H9 (cell line): ENCODE measurements at regions not wholly inside any gene's neighbourhood (a gene's known extent, or its start where the extent isn't known, plus 50 kb on each side); places are given as distances from the start of the nearest gene placed in this dataset.

Source experiments
- DNase-seq: peaks from one replicate; pipeline ENCODE4 v3.0.0-alpha.2; 2017
- H2AFZ ChIP-seq: one replicate; pipeline ENCODE4 v1.6.1; 2013; ENCODE audit warnings: mild to moderate bottlenecking, low read length, control low read depth, moderate library complexity
- H2AK5ac ChIP-seq: 2 replicates; pipeline ENCODE4 v1.6.1; 2013; ENCODE audit warnings: low read length, control low read depth, mixed read lengths; ENCODE audit not compliant: insufficient read length
- H2BK120ac ChIP-seq: one replicate; pipeline ENCODE4 v1.6.1; 2013; ENCODE audit warnings: low read depth, mild to moderate bottlenecking, low read length, control low read depth, inconsistent platforms; ENCODE audit not compliant: poor library complexity, severe bottlenecking
- H2BK12ac ChIP-seq: 2 replicates; pipeline ENCODE4 v1.6.1; 2013; ENCODE audit warnings: low read length, control low read depth, mixed read lengths, low read depth; ENCODE audit not compliant: insufficient read length
- H2BK15ac ChIP-seq: 2 replicates; pipeline ENCODE4 v1.6.1; 2013; ENCODE audit warnings: low read depth, low read length, control low read depth
- H2BK20ac ChIP-seq: one replicate; pipeline ENCODE4 v1.6.1; 2013; ENCODE audit warnings: low read depth, mild to moderate bottlenecking, low read length, control low read depth, inconsistent platforms; ENCODE audit not compliant: poor library complexity, severe bottlenecking
- H2BK5ac ChIP-seq: 2 replicates; pipeline ENCODE4 v1.6.1; 2013; ENCODE audit warnings: low read length, control low read depth, mixed read lengths; ENCODE audit not compliant: insufficient read length
- H3K14ac ChIP-seq: 2 replicates; pipeline ENCODE4 v1.6.1; 2013; ENCODE audit warnings: low read length, control low read depth; ENCODE audit not compliant: insufficient read depth
- H3K18ac ChIP-seq: 2 replicates; pipeline ENCODE4 v1.6.1; 2013; ENCODE audit warnings: low read depth, mild to moderate bottlenecking, mixed read lengths, low read length, control low read depth; ENCODE audit not compliant: insufficient read length
- H3K23ac ChIP-seq: 2 replicates; pipeline ENCODE4 v1.6.1; 2013; ENCODE audit warnings: low read length, control low read depth, mixed read lengths, low read depth; ENCODE audit not compliant: insufficient read length
- H3K23me2 ChIP-seq: 2 replicates; pipeline ENCODE4 v1.6.1; 2013; ENCODE audit warnings: low read depth, mild to moderate bottlenecking, mixed read lengths, low read length, control low read depth; ENCODE audit not compliant: insufficient read length, poor library complexity, severe bottlenecking
- H3K27ac ChIP-seq: 2 replicates; pipeline ENCODE4 v1.5.1; 2013; ENCODE audit warnings: low read length, control low read depth, mixed read lengths, low read depth; ENCODE audit not compliant: insufficient read length
- H3K27me3 ChIP-seq: 2 replicates; pipeline ENCODE4 v1.6.1; 2013; ENCODE audit warnings: low read length, control low read depth, inconsistent platforms; ENCODE audit not compliant: insufficient read depth
- H3K4ac ChIP-seq: 2 replicates; pipeline ENCODE4 v1.6.1; 2013; ENCODE audit warnings: low read depth, mild to moderate bottlenecking, control low read depth, inconsistent platforms, low read length, moderate library complexity
- H3K4me1 ChIP-seq: 2 replicates; pipeline ENCODE4 v1.6.1; 2013; ENCODE audit warnings: low read length, control low read depth, inconsistent platforms; ENCODE audit not compliant: insufficient read depth
- H3K4me2 ChIP-seq: 2 replicates; pipeline ENCODE4 v1.6.1; 2013; ENCODE audit warnings: low read length, control low read depth, mixed read lengths; ENCODE audit not compliant: insufficient read length, insufficient read depth
- H3K56ac ChIP-seq: 2 replicates; pipeline ENCODE4 v1.6.1; 2013; ENCODE audit warnings: low read depth, mild to moderate bottlenecking, mixed read lengths, low read length, control low read depth; ENCODE audit not compliant: insufficient read length
- H3K79me1 ChIP-seq: 2 replicates; pipeline ENCODE4 v1.6.1; 2013; ENCODE audit warnings: low read depth, mild to moderate bottlenecking, moderate library complexity, low read length, control low read depth, inconsistent platforms; ENCODE audit not compliant: insufficient read depth, poor library complexity, severe bottlenecking
- H3K79me2 ChIP-seq: 2 replicates; pipeline ENCODE4 v1.6.1; 2013; ENCODE audit warnings: low read length, control low read depth, inconsistent platforms; ENCODE audit not compliant: insufficient read depth
- H3K9ac ChIP-seq: 2 replicates; pipeline ENCODE4 v1.6.1; 2013; ENCODE audit warnings: low read length, control low read depth, mixed read lengths; ENCODE audit not compliant: insufficient read length; ENCODE audit errors: extremely low read depth
- H3K9me3 ChIP-seq: one replicate; pipeline ENCODE4 v1.6.1; 2013; ENCODE audit warnings: low read depth, low read length, inconsistent platforms; ENCODE audit not compliant: control insufficient read depth
- H3T11ph ChIP-seq: one replicate; pipeline ENCODE4 v1.6.1; 2013; ENCODE audit warnings: mild to moderate bottlenecking, low read length, control low read depth, inconsistent platforms
- H4K20me1 ChIP-seq: one replicate; pipeline ENCODE4 v1.6.1; 2013; ENCODE audit not compliant: control insufficient read depth, insufficient read length, insufficient read depth
- H4K5ac ChIP-seq: 2 replicates; pipeline ENCODE4 v1.6.1; 2013; ENCODE audit warnings: low read depth, mild to moderate bottlenecking, mixed read lengths, low read length, control low read depth; ENCODE audit not compliant: insufficient read length
- H4K8ac ChIP-seq: replicated peaks from 2 replicates; pipeline ENCODE4 v1.6.1; 2013; ENCODE audit warnings: low read length, control low read depth, mixed read lengths, low read depth; ENCODE audit not compliant: insufficient read length
- H4K91ac ChIP-seq: 2 replicates; pipeline ENCODE4 v1.6.1; 2013; ENCODE audit warnings: low read depth, mild to moderate bottlenecking, moderate library complexity, mixed read lengths, low read length, control low read depth; ENCODE audit not compliant: insufficient read length
- H3K27ac Mint-ChIP-seq, 3 experiments: 2 replicates in 2 of 3; 3 replicates in 1 of 3; pipeline ENCODE4 v1.8.0; 2020 to 2021; ENCODE audit warnings: mixed read lengths in 3 of 3, mild to moderate bottlenecking in 1 of 3, moderate library complexity in 1 of 3
- H3K27me3 Mint-ChIP-seq: 2 replicates; pipeline ENCODE4 v1.8.0; 2021; ENCODE audit warnings: low read depth, mild to moderate bottlenecking, moderate library complexity, mixed read lengths
- H3K36me3 Mint-ChIP-seq, 3 experiments: 2 replicates in 2 of 3; 3 replicates in 1 of 3; pipeline ENCODE4 v1.8.0; 2020 to 2021; ENCODE audit warnings: low read depth in 3 of 3, mixed read lengths in 3 of 3; ENCODE audit not compliant: insufficient read depth in 1 of 3
- H3K4me1 Mint-ChIP-seq, 2 experiments: 2 replicates each; pipeline ENCODE4 v1.8.0; 2020; ENCODE audit warnings: mixed read lengths in 2 of 2
- H3K4me3 Mint-ChIP-seq, 2 experiments: 2 replicates in 1 of 2; 3 replicates in 1 of 2; pipeline ENCODE4 v1.8.0; 2020 to 2021; ENCODE audit warnings: mild to moderate bottlenecking in 2 of 2, mixed read lengths in 2 of 2, moderate library complexity in 1 of 2
- H3K9me3 Mint-ChIP-seq, 2 experiments: 2 replicates in 1 of 2; 3 replicates in 1 of 2; pipeline ENCODE4 v1.8.0; 2020; ENCODE audit warnings: mild to moderate bottlenecking in 2 of 2, mixed read lengths in 2 of 2, moderate library complexity in 1 of 2
- CTCF ChIP-seq: fragments of 200-600 bp; sonication (generic); conservative IDR thresholded peaks from 3 replicates; pipeline ENCODE4 v1.8.0; 2021; ENCODE audit warnings: antibody characterized with exemption, mild to moderate bottlenecking
- WGBS: extraction: QIAGEN DNeasy Blood & Tissue Kit; methylation state at CpG from one replicate; pipeline ENCODE4 v1.1.7; 2013; ENCODE audit warnings: missing lambda C conversion rate, low lambda C conversion rate, mixed read lengths; ENCODE audit not compliant: insufficient read length; ENCODE audit errors: extremely low coverage; 5-methylcytosine and 5-hydroxymethylcytosine counted together

GRCh38 chr2:198311020-198311419 is 506.6 kb downstream of the PLCL1 start:
- Histone ChIP-seq H2BK120ac (no peak overlapping the region), H3K27ac (no peak overlapping the region), H2BK15ac (no peak overlapping the region), H4K8ac (no peak overlapping the region), H3K14ac (no peak overlapping the region), H3T11ph (no peak overlapping the region), H3K23me2 (no peaks in the 10 kb centered on the region), H3K56ac (no peak overlapping the region), H4K20me1 (no peaks in the 10 kb centered on the region), H3K4ac (no peak overlapping the region), H3K18ac (no peak overlapping the region), H3K79me2 (no peaks in the 10 kb centered on the region), H2BK5ac (no peak overlapping the region), H3K9me3 (no peaks in the 10 kb centered on the region), H3K4me2 (no peak overlapping the region), H4K5ac (no peak overlapping the region), H2AK5ac (no peak overlapping the region), H2BK20ac (no peak overlapping the region), H3K79me1 (no peaks in the 10 kb centered on the region), H3K23ac (no peak overlapping the region), H3K9ac (no peak overlapping the region), H2BK12ac (no peak overlapping the region), H3K4me1 (no peaks in the 10 kb centered on the region), H3K27me3 (no peaks in the 10 kb centered on the region), H2AFZ (no peak overlapping the region), H4K91ac (no peak overlapping the region)
- no CpG with 5 or more reads among the region's 5 CpGs for WGBS
- Mint-ChIP-seq H3K27ac (no peak overlapping the region), H3K4me1 (peaks cover 9 to 13% of the 10 kb centered on the region in 2 experiments), H3K27me3 (no peaks in the 10 kb centered on the region), H3K9me3 (peaks cover 0 to 5% of the 10 kb centered on the region in 2 experiments; a peak in 3 of 5 replicates), H3K36me3 (peaks cover 0 to 5% (median 0%) of the 10 kb centered on the region in 3 experiments; a peak in 1 of 7 replicates), H3K4me3 (no peak overlapping the region)
- no peak for TF ChIP-seq CTCF
- no peak for DNase-seq
